ENCODE measurements at regions not wholly inside any gene's neighbourhood (a gene's known extent, or its start where the extent isn't known, plus 50 kb on each side); places are given as distances from the start of the nearest gene placed in this dataset.

DNA sequence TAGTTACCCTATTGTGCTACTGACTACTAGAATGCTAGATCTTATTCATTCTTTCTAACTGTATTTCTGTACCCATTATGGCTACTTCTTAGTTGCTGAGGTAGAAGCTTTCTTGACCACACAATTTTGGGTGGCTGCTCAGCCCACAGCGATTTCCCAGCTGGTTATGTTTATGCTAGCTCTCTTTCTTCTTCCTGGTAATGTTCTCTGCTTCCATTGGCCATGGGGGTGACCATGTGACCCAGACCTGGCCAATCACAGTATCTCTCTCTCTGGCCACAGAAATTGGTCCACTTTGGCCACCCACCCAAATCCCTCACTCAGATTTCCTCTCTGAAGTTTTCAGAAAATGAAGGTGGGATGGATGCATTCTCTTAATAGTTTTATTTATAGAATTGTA lies 427.9 kb upstream of the CLINT1 start:
- no peak for DNase-seq

DNA sequence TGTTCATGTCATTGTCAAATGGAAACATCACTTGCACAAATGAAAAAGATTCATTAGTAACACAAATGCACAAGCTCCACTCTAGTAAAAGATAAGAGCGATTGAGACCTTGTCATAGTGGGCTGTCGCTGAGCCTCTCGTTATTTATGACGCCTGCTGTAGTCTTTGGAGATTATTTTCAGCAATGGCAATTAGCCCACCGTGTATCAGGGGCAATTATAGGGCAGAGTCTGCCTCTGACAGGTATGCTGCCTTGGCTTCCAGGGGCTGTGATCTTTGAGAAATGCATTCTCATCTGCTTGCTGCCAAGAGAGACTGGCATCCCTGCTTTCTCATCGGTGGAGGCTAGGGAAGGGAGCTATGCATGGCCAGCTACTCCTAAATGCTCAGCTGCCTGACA lies 426.8 kb upstream of the CLINT1 start:
- DNase-seq: no peak

GRCh38 chr5:158284242-158284641 lies 425.3 kb upstream of the CLINT1 start:
- DNase-seq: no peak

GRCh38 chr5:158283397-158283796 lies 424.5 kb upstream of the CLINT1 start:
- no peak for DNase-seq

DNA sequence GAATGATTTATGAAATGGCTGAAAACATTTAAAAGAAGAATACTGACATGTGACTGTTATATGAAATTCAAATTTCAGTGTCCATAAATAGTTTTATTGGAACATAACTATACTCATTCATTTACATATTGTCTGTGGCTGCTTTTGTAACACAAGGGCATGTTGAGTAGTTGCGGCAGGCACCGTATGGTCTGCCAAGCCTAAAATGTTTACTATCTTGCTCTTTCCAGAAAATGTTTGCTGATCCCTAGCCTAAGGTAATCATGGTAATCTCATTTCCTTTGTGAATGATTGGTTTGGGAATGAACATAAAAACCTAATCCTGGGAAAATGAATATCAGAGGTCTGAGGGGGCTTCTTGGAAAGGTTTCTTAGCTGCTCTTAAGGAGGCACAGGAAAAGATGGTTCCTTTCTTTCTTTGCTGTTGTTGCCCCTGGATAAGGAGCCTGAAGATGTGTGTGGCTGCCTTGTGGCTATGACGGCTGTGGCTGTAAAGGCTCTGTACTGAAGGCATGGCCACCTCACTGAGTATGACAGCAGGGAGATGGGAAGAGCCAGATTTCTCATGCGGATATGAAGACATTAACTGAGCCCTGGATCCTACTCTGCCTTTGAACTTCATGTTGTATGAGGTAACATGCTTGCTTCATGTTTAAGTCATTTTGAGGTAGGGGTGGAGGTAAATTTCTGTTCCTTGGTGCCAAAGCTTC lies 419.4 kb upstream of the CLINT1 start:
- no peak for DNase-seq

- DNase-seq: no peak
These were observed 418.3 kb upstream of the CLINT1 start for GRCh38 chr5:158277276-158277675.

DNA sequence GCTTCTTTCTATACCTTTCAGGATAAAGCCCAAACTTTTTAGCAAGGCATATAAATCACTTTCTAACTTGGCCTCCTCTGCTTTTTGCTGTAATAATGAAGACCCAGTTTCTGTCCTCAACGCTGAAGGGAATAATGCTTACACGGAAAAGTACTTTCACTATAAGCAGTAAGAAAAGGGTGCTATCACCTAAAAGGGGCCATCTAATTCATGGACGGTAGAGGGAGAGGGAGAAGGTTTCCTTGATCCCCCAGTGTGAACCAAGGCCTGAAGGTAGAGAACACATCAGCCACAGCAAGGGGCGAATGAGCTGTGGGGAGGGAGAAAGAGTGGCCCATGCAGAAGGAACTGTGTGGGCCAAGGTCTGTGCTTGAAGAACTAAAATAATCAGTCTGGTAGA lies 417.7 kb upstream of the CLINT1 start:
- DNase-seq: no peak

GRCh38 chr5:158275511-158275910 lies 416.6 kb upstream of the CLINT1 start:
- no peak for DNase-seq

DNA sequence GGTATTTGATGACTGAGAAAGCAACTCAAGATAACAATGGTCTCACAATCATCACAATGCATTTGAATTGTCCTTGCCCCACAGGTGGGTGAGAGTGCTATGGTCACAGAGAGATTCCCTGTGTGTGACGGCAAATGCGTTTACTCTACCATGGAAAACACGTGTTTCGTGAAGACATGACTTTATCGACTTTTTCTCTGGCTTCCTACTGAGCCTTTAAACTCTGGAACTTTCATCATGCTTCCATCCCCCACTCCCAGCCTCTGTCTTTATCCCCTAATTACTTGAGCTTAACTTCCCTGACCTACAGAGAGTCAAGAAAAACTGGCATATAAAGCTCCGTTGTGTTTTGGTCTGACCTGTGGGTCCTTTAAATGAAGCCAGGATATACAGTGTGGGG lies 414.1 kb upstream of the CLINT1 start:
- no peak for DNase-seq

DNA sequence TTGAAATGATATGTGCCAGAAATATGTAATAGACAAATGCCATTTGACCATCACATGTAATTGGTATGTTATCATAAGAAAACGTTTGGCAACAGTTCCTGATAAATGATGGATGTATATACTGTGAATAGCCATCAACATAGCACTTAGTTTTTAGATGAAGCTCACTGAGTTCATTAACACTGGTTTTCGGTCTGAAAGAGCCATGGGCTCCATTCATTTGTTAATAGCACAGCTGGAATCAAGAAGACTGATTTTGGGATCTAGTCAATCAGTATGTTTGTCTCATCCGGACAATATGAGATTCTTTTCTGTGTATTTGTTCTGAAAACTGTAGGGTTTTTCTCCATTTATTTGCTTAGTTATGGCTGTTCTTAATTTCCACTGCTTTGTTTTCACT lies 413.5 kb upstream of the CLINT1 start:
- no peak for DNase-seq

DNA sequence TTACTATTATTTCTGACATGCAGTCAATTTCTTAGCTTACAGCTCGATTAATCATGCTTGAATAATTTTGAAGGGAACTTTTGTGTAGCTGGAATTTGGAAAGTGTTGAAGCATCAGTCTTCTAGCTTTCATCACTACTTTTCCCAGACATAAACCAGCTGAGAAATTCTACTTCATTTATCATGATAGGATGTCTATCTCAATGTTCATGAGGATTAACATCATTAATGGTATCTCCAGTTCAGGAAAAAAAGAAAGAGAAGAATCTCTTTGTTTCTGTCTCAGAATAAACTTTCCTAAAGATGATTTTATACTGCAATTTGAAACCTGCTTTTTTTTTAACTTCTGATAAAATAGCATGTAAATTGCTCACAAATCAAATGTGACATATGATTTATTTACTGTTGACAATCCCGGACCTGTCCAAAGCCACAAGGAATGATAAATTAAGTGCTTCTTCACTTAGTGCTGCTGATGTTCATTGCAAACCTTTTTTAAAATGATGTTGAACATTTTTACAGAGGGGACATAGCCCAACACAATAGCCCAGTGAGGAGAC lies 412.1 kb upstream of the CLINT1 start:
- no peak for DNase-seq

- DNase-seq: no peak
These were observed 409.3 kb upstream of the CLINT1 start for GRCh38 chr5:158268286-158268685.

GRCh38 chr5:158267228-158267627 lies 408.3 kb upstream of the CLINT1 start:
- no peak for DNase-seq

- no peak for DNase-seq
These were observed 407.2 kb upstream of the CLINT1 start for GRCh38 chr5:158265931-158266700.

DNA sequence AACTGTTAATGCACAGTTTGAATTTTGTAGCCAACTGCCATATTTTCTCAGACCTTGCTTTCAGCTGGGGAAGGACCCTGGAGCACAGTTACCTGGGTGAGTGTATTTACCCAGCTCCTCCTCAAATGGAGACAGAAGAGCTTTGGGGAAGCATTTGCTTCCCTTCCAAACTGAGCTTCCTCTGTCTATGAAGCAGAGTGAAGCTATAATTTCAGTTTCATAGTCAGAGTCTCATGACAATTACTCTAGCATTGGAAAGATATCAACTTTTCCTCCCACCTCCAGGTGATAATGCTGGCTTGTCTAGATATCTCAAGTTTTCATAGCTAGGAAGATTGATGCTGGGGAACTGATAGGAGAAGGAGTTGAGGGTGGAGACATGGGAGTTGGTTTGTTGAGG lies 406.4 kb upstream of the CLINT1 start:
- DNase-seq: no peak

GRCh38 chr5:158264264-158264663 lies 405.3 kb upstream of the CLINT1 start:
- no peak for DNase-seq

GRCh38 chr5:158261674-158262367 lies 402.9 kb upstream of the CLINT1 start:
- DNase-seq: no peak

DNA sequence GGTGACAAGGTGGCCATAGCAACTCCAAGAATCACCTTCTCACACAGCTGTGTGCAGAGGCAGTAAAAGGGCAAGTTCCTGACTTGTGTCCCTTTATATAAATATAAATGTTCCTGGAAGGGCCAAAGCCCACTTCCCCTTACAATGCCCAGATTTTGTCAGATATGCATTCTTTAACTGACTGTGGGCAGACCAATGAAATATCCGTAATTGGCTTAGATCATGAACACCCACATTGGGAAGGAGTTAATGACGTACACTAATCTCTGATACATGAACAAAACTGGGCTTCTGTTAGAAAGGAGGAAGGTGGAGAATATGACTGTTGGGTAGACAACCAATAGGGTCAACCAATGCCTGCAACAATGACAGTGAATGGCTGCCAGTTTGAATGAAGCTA lies 397.2 kb upstream of the CLINT1 start:
- no peak for DNase-seq

DNA sequence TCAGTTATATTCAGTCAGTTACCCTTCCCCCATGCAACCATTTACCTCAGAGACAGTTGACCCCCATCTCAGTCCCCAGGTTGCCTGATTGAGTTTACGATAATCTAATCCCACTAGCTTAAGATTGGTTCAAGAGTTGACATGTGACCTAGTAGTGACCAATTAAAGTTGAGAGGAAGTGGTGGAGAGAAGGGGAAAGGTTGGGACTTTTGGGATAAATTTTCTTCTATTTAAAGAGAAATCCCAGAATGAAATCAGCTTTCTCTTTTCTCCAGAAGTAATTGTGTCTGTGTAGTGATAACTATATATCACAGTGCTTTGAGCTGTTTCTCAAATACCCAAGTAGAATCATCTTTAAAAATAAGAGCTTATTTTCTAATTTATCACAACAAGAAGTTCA lies 396.7 kb upstream of the CLINT1 start:
- no peak for DNase-seq

DNA sequence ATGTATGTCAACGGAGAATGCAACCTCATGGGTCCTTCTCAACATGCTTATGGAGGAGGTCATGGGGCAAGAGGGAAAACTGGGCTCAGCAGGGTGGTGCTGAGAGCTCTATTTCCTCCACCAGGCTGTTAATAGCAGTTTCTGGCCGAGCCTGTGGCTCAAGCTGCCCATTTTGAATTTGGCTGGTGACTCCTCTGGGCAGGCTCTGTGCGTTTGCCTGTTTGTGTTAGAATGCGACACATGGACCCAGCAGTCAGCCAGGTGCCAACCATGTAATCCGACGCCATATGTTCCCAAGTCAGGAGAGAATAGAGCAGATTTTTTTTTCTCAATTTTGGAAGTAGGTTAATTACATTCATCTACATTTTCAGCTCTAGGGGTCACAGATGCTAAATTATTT lies 387.7 kb upstream of the CLINT1 start:
- no peak for DNase-seq

DNA sequence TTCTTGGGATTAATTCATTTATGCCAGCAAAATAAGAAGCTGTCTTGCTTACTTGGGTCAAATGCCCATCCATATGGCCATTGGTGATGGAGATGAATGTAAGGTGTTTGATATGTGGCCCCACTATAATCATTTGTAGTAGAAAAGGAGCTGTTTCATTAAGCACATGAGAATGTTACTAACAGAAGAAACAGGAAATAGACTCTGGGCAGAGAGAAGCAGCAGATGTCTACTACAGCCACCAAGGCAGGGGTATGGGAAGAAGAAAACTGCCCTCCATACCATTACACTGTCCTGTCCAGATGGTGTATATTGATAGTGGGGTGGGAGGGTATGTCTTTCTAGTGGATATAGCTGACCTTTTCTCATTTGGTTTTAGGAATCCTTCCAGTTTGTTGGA lies 386.6 kb upstream of the CLINT1 start:
- no peak for DNase-seq

- DNase-seq: no peak
These were observed 385.9 kb upstream of the CLINT1 start for GRCh38 chr5:158244882-158245281.

DNA sequence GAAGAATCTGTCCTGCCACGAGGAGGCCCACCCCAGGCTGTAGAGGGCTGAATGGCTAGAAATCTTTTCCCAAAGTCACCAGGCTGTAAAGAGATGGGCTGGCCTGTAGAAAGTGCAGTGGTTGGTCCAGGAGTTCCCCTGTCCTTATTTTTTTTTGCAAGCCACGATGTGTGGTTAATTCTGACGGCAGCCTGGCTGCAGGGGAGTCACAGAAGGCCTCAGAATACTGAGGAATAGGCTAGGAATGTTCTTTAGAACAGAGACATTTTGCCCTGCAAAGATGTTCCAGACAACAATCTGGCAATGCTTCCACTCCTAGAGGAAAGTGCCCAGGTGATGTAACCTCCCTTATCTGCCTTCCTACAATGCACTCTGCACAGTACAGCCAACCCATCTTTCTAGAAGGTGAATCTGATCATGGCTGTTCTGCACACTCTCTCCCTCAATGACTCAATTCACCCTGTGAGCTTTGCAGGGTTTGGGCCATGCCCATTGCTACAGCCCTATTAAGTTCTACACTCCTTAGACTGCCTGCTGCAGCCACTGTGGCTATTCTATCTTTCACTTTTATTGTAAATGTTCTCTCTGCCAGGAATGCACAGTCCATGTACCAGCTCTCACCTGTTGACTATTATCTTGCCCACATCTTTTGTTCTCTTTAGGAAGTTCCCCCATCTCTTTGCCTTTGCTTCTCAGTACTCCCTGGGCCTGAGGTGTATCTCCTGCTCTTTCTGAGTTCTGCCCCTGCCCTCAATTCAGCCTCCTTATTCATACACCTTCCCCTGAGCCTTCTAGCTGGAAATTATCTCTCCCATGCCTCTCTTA lies 377.8 kb upstream of the CLINT1 start:
- no peak for DNase-seq
